ENCODE measurements at regions not wholly inside any gene's neighbourhood (a gene's known extent, or its start where the extent isn't known, plus 50 kb on each side); places are given as distances from the start of the nearest gene placed in this dataset.
A peak's percentile ranks its signal among the peaks of the same experiment; 100 is the strongest.

- H3K4me1 ChIP-seq (ENCODE audit: insufficient read depth, low read length), result peaks cover 10% of the 10 kb centered on the region
- H3K4me3 ChIP-seq (ENCODE audit: low read depth in 1 of 2, low read length in 2 of 2), result peak overlapping the region; percentile 41 to 71
- no peak overlapping the region for H3K27ac ChIP-seq (ENCODE audit: low read depth, low read length)
- no peaks in the 10 kb centered on the region for H3K9me3 ChIP-seq (ENCODE audit: low read length)
- H3K36me3 ChIP-seq (ENCODE audit: insufficient read depth, low read length), result no peaks in the 10 kb centered on the region
- H3K27me3 ChIP-seq (ENCODE audit: control insufficient read depth in 1 of 2, insufficient read depth in 2 of 2, low read length in 2 of 2), result peaks cover 5 to 21% of the 10 kb centered on the region in 2 donors
- no peak overlapping the region for H3K9ac ChIP-seq (ENCODE audit: low read length)
Measured at GRCh38 chr12:94872971-94873733, 130.3 kb downstream of the NDUFA12 start.

- Histone ChIP-seq H3K9me3 (ENCODE audit: low read length) (no peaks in the 10 kb centered on the region), H3K4me1 (ENCODE audit: insufficient read depth, low read length) (peaks cover 10% of the 10 kb centered on the region), H3K27ac (ENCODE audit: low read depth, low read length) (no peak overlapping the region), H3K27me3 (ENCODE audit: control insufficient read depth in 1 of 2, insufficient read depth in 2 of 2, low read length in 2 of 2) (peaks cover 5 to 21% of the 10 kb centered on the region in 2 donors), H3K4me3 (ENCODE audit: low read depth in 1 of 2, low read length in 2 of 2) (peak overlapping the region; percentile 41 to 71), H3K9ac (ENCODE audit: low read length) (no peak overlapping the region), H3K36me3 (ENCODE audit: insufficient read depth, low read length) (no peaks in the 10 kb centered on the region)
Measured at GRCh38 chr12:94872671-94872970, 130.9 kb downstream of the NDUFA12 start.

- H3K36me3 ChIP-seq (ENCODE audit: insufficient read depth, low read length), result no peaks in the 10 kb centered on the region
- peak overlapping the region in 1 of 2 donors; percentile 41 for H3K4me3 ChIP-seq (ENCODE audit: low read depth in 1 of 2, low read length in 2 of 2)
- no peak overlapping the region for H3K27ac ChIP-seq (ENCODE audit: low read depth, low read length)
- peaks cover 10% of the 10 kb centered on the region for H3K4me1 ChIP-seq (ENCODE audit: insufficient read depth, low read length)
- peaks cover 5 to 21% of the 10 kb centered on the region in 2 donors for H3K27me3 ChIP-seq (ENCODE audit: control insufficient read depth in 1 of 2, insufficient read depth in 2 of 2, low read length in 2 of 2)
- no peaks in the 10 kb centered on the region for H3K9me3 ChIP-seq (ENCODE audit: low read length)
- no peak overlapping the region for H3K9ac ChIP-seq (ENCODE audit: low read length)
Measured at GRCh38 chr12:94872007-94872653, 131.4 kb downstream of the NDUFA12 start.

GRCh38 chr12:94870511-94870910, 133.0 kb downstream of the NDUFA12 start:
- Histone ChIP-seq H3K36me3 (ENCODE audit: insufficient read depth, low read length) (no peaks in the 10 kb centered on the region), H3K4me3 (ENCODE audit: low read depth in 1 of 2, low read length in 2 of 2) (no peak overlapping the region), H3K9me3 (ENCODE audit: low read length) (no peaks in the 10 kb centered on the region), H3K4me1 (ENCODE audit: insufficient read depth, low read length) (peaks cover 10% of the 10 kb centered on the region), H3K27ac (ENCODE audit: low read depth, low read length) (no peak overlapping the region), H3K9ac (ENCODE audit: low read length) (no peak overlapping the region), H3K27me3 (ENCODE audit: control insufficient read depth in 1 of 2, insufficient read depth in 2 of 2, low read length in 2 of 2) (peaks cover 5 to 21% of the 10 kb centered on the region in 2 donors)

GRCh38 chr12:94868161-94868560, 135.3 kb downstream of the NDUFA12 start:
- Histone ChIP-seq H3K27ac (ENCODE audit: low read depth, low read length) (no peak overlapping the region), H3K4me1 (ENCODE audit: insufficient read depth, low read length) (no peaks in the 10 kb centered on the region), H3K9ac (ENCODE audit: low read length) (no peak overlapping the region), H3K27me3 (ENCODE audit: control insufficient read depth in 1 of 2, insufficient read depth in 2 of 2, low read length in 2 of 2) (peaks cover 0 to 10% of the 10 kb centered on the region in 2 donors), H3K9me3 (ENCODE audit: low read length) (no peaks in the 10 kb centered on the region), H3K36me3 (ENCODE audit: insufficient read depth, low read length) (no peaks in the 10 kb centered on the region), H3K4me3 (ENCODE audit: low read depth in 1 of 2, low read length in 2 of 2) (no peak overlapping the region)

- no peak overlapping the region for H3K9ac ChIP-seq (ENCODE audit: low read length)
- H3K4me3 ChIP-seq (ENCODE audit: low read depth in 1 of 2, low read length in 2 of 2), result no peak overlapping the region
- no peaks in the 10 kb centered on the region for H3K9me3 ChIP-seq (ENCODE audit: low read length)
- H3K4me1 ChIP-seq (ENCODE audit: insufficient read depth, low read length), result no peaks in the 10 kb centered on the region
- no peaks in the 10 kb centered on the region for H3K36me3 ChIP-seq (ENCODE audit: insufficient read depth, low read length)
- H3K27me3 ChIP-seq (ENCODE audit: control insufficient read depth in 1 of 2, insufficient read depth in 2 of 2, low read length in 2 of 2), result peaks cover 0 to 5% of the 10 kb centered on the region in 2 donors
- no peak overlapping the region for H3K27ac ChIP-seq (ENCODE audit: low read depth, low read length)
Measured at GRCh38 chr12:94867066-94867855, 136.2 kb downstream of the NDUFA12 start.

- H3K27ac ChIP-seq (ENCODE audit: low read depth, low read length), result no peak overlapping the region
- no peaks in the 10 kb centered on the region for H3K4me1 ChIP-seq (ENCODE audit: insufficient read depth, low read length)
- H3K36me3 ChIP-seq (ENCODE audit: insufficient read depth, low read length), result no peaks in the 10 kb centered on the region
- H3K4me3 ChIP-seq (ENCODE audit: low read depth in 1 of 2, low read length in 2 of 2), result no peak overlapping the region
- no peaks in the 10 kb centered on the region for H3K27me3 ChIP-seq (ENCODE audit: control insufficient read depth in 1 of 2, insufficient read depth in 2 of 2, low read length in 2 of 2)
- H3K9ac ChIP-seq (ENCODE audit: low read length), result no peak overlapping the region
- H3K9me3 ChIP-seq (ENCODE audit: low read length), result no peaks in the 10 kb centered on the region
Measured at GRCh38 chr12:94864987-94865386, 138.5 kb downstream of the NDUFA12 start.

GRCh38 chr12:94863321-94864035, 140.0 kb downstream of the NDUFA12 start:
- Histone ChIP-seq H3K9me3 (ENCODE audit: low read length) (no peaks in the 10 kb centered on the region), H3K27ac (ENCODE audit: low read depth, low read length) (no peak overlapping the region), H3K4me3 (ENCODE audit: low read depth in 1 of 2, low read length in 2 of 2) (no peak overlapping the region), H3K4me1 (ENCODE audit: insufficient read depth, low read length) (no peaks in the 10 kb centered on the region), H3K9ac (ENCODE audit: low read length) (no peak overlapping the region), H3K27me3 (ENCODE audit: control insufficient read depth in 1 of 2, insufficient read depth in 2 of 2, low read length in 2 of 2) (no peaks in the 10 kb centered on the region), H3K36me3 (ENCODE audit: insufficient read depth, low read length) (no peaks in the 10 kb centered on the region)

GRCh38 chr12:94862421-94862820, 141.1 kb downstream of the NDUFA12 start:
- H3K27ac ChIP-seq (ENCODE audit: low read depth, low read length), result no peak overlapping the region

GRCh38 chr12:94856324-94856723, 147.2 kb downstream of the NDUFA12 start:
- Histone ChIP-seq H3K4me3 (ENCODE audit: low read depth in 1 of 2, low read length in 2 of 2) (no peak overlapping the region), H3K9me3 (ENCODE audit: low read length) (no peaks in the 10 kb centered on the region), H3K36me3 (ENCODE audit: insufficient read depth, low read length) (no peaks in the 10 kb centered on the region), H3K4me1 (ENCODE audit: insufficient read depth, low read length) (no peaks in the 10 kb centered on the region), H3K27me3 (ENCODE audit: control insufficient read depth in 1 of 2, insufficient read depth in 2 of 2, low read length in 2 of 2) (no peaks in the 10 kb centered on the region), H3K27ac (ENCODE audit: low read depth, low read length) (no peak overlapping the region), H3K9ac (ENCODE audit: low read length) (no peak overlapping the region)

More at GRCh38 chr12:94862421-94862820, 141.1 kb downstream of the NDUFA12 start:
- Histone ChIP-seq H3K4me1 (ENCODE audit: insufficient read depth, low read length) (no peaks in the 10 kb centered on the region), H3K27me3 (ENCODE audit: control insufficient read depth in 1 of 2, insufficient read depth in 2 of 2, low read length in 2 of 2) (no peaks in the 10 kb centered on the region), H3K4me3 (ENCODE audit: low read depth in 1 of 2, low read length in 2 of 2) (no peak overlapping the region), H3K36me3 (ENCODE audit: insufficient read depth, low read length) (no peaks in the 10 kb centered on the region), H3K9ac (ENCODE audit: low read length) (no peak overlapping the region), H3K9me3 (ENCODE audit: low read length) (no peaks in the 10 kb centered on the region)

- H3K4me3 ChIP-seq (ENCODE audit: low read depth in 1 of 2, low read length in 2 of 2), result no peak overlapping the region
- no peaks in the 10 kb centered on the region for H3K27me3 ChIP-seq (ENCODE audit: control insufficient read depth in 1 of 2, insufficient read depth in 2 of 2, low read length in 2 of 2)
- no peaks in the 10 kb centered on the region for H3K9me3 ChIP-seq (ENCODE audit: low read length)
- H3K27ac ChIP-seq (ENCODE audit: low read depth, low read length), result no peak overlapping the region
- no peaks in the 10 kb centered on the region for H3K4me1 ChIP-seq (ENCODE audit: insufficient read depth, low read length)
- H3K36me3 ChIP-seq (ENCODE audit: insufficient read depth, low read length), result no peaks in the 10 kb centered on the region
- no peak overlapping the region for H3K9ac ChIP-seq (ENCODE audit: low read length)
Measured at GRCh38 chr12:94855853-94856252, 147.6 kb downstream of the NDUFA12 start.
